ENCODE measurements at regions not wholly inside any gene's neighbourhood (a gene's known extent, or its start where the extent isn't known, plus 50 kb on each side); places are given as distances from the start of the nearest gene placed in this dataset.

DNA sequence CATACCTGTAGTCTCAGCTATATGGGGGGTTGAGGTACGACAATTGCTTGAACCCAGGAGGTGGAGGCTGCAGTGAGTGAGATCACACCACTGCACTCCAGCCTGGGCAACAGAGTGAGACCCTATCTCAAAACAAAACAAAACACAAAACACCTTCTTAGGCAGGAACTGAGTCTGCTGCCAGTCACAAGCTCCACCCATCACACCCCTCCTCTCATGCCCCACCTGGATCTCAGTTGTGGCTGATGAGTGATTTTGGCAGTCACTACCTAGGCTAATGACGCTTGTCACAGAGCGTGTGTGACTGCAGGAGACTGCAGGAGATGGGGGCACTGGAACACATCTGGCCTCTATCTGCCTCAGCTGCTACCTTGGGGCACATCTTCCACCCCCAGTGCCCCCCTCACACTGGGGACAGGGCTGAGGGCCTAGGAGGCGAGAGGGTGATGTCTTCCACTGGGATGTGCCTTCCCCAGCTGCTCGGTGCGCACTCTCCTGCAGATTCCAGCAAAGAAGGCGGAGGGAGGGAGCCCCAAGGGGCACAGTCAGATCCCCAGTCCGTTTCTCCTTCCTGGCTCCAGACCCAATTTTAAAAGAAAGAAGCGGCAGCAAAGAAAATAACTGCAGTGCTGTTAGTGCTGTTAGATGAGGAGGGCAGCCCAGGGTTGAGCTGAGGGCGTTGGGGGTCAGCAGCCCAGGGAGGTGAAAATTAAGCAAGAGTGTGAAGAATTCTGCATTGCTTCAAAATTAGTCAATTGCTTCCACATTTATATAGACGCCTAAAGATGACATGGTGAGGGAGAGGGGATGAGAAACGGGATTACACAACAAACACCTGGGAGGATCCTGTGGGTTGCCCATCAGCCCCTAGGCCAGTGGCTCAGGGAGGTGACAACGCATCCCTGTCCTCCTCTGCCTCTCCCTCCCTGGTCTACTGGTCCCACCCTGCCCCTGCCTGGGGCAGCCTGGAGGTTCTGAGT lies 143.6 kb upstream of the HAAO start:
- peaks cover 3% of the 10 kb centered on the region for H3K4me1 ChIP-seq (ENCODE audit: control insufficient read depth, extremely low read depth, insufficient read depth, low read length)
- H3K9me1 ChIP-seq (replicated peaks; ENCODE audit: control insufficient read depth, extremely low read depth, insufficient read depth, low read length), result no peaks in the 10 kb centered on the region
- TF ChIP-seq POLR2AphosphoS5 (IDR thresholded peaks at IDR 0.05; ENCODE audit: insufficient read depth, low read depth, low read length) (no peak), EZH2 (IDR thresholded peaks at IDR 0.05; ENCODE audit: borderline replicate concordance, low read depth, low read length, severe bottlenecking) (no peak), JUN (IDR thresholded peaks at IDR 0.05; ENCODE audit: borderline replicate concordance, insufficient read depth, insufficient read length, low read depth) (no peak), POLR2A (IDR thresholded peaks at IDR 0.05; ENCODE audit: low read depth, low read length) (no peak), GATA2 (IDR thresholded peaks at IDR 0.05; ENCODE audit: insufficient read depth, insufficient read length, low read depth, low read length) (no peak), MYC (IDR thresholded peaks at IDR 0.05; ENCODE audit: low read depth, low read length) (no peak), FOS (IDR thresholded peaks at IDR 0.05; ENCODE audit: borderline replicate concordance, insufficient read depth, low read length) (no peak)
- TF ChIP-seq, protein P1, sequence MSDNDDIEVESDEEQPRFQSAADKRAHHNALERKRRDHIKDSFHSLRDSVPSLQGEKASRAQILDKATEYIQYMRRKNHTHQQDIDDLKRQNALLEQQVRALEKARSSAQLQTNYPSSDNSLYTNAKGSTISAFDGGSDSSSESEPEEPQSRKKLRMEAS (IDR thresholded peaks at IDR 0.05; ENCODE audit: insufficient read depth, insufficient read length), result no peak
- TF ChIP-seq, protein P2, sequence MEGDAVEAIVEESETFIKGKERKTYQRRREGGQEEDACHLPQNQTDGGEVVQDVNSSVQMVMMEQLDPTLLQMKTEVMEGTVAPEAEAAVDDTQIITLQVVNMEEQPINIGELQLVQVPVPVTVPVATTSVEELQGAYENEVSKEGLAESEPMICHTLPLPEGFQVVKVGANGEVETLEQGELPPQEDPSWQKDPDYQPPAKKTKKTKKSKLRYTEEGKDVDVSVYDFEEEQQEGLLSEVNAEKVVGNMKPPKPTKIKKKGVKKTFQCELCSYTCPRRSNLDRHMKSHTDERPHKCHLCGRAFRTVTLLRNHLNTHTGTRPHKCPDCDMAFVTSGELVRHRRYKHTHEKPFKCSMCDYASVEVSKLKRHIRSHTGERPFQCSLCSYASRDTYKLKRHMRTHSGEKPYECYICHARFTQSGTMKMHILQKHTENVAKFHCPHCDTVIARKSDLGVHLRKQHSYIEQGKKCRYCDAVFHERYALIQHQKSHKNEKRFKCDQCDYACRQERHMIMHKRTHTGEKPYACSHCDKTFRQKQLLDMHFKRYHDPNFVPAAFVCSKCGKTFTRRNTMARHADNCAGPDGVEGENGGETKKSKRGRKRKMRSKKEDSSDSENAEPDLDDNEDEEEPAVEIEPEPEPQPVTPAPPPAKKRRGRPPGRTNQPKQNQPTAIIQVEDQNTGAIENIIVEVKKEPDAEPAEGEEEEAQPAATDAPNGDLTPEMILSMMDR (IDR thresholded peaks at IDR 0.05; ENCODE audit: extremely low read depth in 1 of 2, insufficient read depth in 1 of 2, low read depth in 1 of 2, low read length in 2 of 2), result no peak
- H4K20me1 ChIP-seq (replicated peaks; ENCODE audit: control insufficient read depth, extremely low read depth, insufficient read depth, low read length), result no peaks in the 10 kb centered on the region
- H2AFZ ChIP-seq (ENCODE audit: low read depth, low read length), result no peak overlapping the region
- H3K4me3 ChIP-seq (replicated peaks in 1 of 3; ENCODE audit: insufficient read depth in 1 of 3, low read depth in 1 of 3, low read length in 3 of 3), result no peak overlapping the region
- no peaks in the 10 kb centered on the region for H3K79me2 ChIP-seq (ENCODE audit: control insufficient read depth, insufficient read depth, low read length)
- no TSS peak for BruUV-seq (replicated peaks)
- no peak overlapping the region for H3K4me2 ChIP-seq (ENCODE audit: insufficient read depth, low read length)
- FAIRE-seq (no peak), DNase-seq (ENCODE audit: low read depth, low spot score) (no peak)
- dilution Hi-C loops (cut with MboI; ENCODE audit: extremely low pct_ligation_motif_present, low sequenced_read_pairs), result no loop called here
- no peaks in the 10 kb centered on the region for H3K9me3 ChIP-seq (replicated peaks; ENCODE audit: control insufficient read depth, insufficient read depth, low read length)
- H3K27me3 ChIP-seq (ENCODE audit: control insufficient read depth in 2 of 2, insufficient read depth in 2 of 2, low read length in 2 of 2), result no peaks in the 10 kb centered on the region
- no peak overlapping the region for H3K9ac ChIP-seq (replicated peaks; ENCODE audit: extremely low read depth, insufficient read depth, low read length)
- ChIA-PET CTCF (interaction anchor here (1.0 to 2.1 kb wide), 2 partner anchors 14 to 76 kb away, joined by 3 to 6 read pairs; no protein-coding TSS in a partner anchor), POLR2A (no interaction called here)
- H3K27ac ChIP-seq (ENCODE audit: insufficient read depth, low read depth, low read length), result no peak overlapping the region
- intact Hi-C loops (cut with micrococcal nuclease), result no loop called here
- H3K36me3 ChIP-seq (ENCODE audit: control insufficient read depth in 2 of 2, extremely low read depth in 1 of 2, insufficient read depth in 2 of 2, low read length in 2 of 2), result no peaks in the 10 kb centered on the region

All from endothelial cell of umbilical vein (primary cell).